Activated CD8-positive, alpha-beta memory T cell treated with anti-CD3 and anti-CD28 coated beads, Interleukin-2, amount 50 U/mL, for 1 hour (primary cell): ENCODE measurements at regions not wholly inside any gene's neighbourhood (a gene's known extent, or its start where the extent isn't known, plus 50 kb on each side); places are given as distances from the start of the nearest gene placed in this dataset.
"Not testable (repeated sequence)": the region's sequence is repeated elsewhere in the genome, so short reads cannot be mapped to it uniquely, and the experiment has no call there.

Experiments used
- DNase-seq: peaks from one replicate; pipeline ENCODE4 v3.0.0-alpha.2; 2020; ENCODE audit errors: extremely low read depth

DNA sequence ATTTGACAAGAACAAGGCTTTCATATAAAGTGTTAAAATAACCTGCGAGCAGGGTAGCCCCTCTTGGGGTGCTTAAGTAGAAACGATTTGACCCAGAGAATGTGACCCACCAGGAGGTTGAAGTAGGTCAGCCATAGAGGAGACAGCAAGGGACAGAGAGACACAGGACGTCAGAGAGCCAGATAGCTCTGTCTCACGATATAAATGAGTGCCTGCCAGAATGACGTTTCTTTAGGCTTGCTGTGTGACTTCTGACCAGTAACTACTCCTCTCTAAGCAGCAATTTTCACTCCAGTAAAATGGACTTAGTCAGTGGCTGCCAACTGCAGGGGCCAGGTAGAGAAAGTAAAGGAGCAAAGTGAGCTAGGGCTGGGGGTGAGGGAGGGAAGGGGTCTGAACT, 473.0 kb upstream of the C16orf82 start:
- no peak for DNase-seq

DNA sequence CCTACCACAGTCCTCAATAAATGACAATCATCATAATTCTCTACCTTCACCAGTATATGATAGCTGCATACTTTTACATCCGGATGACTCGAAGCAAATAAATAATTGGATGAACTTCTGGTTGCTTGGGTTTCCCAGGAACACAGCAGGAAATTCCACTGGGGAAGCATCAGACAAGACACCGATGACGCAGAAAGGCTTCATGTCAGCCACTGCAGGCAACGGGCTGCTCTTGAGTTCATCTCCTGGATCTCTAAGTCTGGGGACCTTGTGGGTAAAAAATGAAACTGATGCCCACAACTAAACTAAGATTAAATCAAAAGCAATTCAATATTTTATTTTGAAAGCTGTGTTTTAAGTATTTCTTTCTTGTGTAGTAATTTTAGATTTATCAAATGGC, 472.1 kb upstream of the C16orf82 start:
- DNase-seq: no peak

DNA sequence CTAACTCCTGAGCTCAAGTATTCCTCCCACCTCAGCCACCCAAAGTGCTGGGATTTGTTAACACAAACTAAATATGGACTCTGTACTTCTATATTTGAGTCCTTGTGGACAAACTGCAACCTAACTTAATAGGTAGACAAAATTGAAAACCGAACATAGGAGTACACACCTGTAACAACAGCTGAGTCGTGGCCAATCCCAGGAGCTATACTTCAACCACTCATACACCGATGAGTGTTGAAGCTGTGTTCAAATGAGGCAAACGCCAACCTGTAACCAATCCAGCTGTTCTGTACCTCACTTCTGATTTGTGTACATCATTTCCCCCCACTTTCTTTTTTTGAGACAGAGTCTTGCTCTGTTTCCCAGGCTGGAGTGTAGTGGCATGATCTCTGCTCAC, 471.5 kb upstream of the C16orf82 start:
- no peak for DNase-seq

DNA sequence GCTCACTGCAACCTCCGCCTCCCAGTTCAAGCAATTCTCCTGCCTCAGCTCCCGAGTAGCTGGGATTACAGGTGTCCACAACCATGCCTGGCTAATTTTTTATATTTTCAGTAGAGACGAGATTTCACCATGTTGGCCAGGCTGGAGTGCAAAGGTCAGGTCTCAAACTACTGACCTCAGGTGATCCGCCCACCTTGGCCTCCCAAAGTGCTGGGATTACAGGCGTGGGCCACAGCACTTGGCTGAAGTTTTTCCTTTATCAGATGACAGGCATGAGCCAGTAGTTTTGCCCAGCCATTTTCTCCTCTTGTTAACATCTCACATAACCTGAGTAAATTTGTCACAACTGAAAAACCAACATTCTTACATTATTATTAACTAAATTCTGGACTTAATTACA, 470.7 kb upstream of the C16orf82 start:
- DNase-seq: not testable (repeated sequence)

DNA sequence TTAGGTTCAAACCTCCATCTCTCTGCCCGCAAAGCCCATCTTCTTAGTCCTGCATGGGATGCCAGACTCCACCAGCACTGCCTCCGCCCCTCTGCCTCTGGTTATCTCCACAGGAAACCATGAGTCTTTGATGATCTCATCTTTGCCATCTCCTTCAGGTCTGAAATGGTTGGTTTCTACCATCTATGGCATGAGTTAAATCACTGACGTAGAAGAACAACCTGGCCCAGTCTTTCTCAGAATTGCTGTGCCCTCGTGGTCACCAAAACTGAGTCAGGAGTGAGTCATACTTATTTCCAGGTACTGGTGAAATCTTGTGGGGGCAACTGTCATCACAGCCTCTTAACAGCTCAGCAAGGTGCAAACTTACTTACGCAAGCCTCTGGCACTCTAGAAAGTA, 468.7 kb upstream of the C16orf82 start:
- peak; percentile 3 for DNase-seq

DNA sequence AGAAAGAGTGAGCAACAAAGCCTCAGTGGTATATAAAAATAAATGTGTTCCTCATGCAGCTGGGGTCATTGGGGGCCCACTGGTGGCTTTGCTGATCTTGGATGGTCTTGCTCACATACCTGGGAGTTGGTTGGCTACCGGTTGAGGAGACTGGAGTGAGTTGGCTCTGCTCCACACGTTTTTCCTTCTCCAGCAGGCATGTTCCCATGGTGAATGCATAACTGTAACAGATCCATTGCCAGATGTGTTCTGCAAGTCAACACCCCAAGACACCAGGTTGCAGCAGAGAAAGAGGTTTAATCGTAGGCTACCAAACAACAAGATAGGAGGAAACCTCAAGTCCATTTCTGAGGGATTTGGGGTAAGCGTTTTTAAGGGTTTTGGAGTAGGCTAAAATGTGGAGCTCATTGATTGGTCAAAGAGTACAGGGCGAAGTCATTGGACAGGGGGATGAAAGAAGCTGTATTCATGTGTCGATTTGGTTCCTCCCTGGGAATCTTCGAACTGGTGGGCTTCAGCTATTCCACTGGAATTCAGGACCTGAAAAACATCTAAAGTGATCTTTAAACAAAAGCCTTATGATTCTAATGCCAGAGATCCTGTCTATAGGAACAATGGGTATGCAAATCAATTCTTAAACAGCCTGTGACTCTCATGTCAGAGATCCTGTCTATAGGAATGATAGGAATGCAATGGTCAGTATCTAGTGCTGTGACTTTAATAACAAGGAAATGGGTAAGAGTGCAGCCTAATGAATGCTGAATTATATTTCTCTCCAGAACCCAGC, 467.5 kb upstream of the C16orf82 start:
- DNase-seq: no peak

DNA sequence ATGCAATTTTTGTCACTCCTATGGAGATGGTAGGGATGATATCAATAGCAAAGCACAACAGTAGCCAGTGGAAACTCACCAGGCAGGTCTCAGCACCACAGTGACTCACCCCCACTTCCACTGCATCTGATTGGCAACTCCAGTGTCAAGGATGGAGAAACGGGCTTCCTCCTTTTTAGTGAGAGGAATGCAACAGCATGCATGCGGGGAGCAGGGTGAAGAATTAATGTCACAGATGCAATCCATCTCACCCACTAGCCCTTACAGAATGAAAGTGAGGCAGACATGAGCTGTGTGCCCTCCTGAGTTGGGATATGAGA, 467.0 kb upstream of the C16orf82 start:
- no peak for DNase-seq

DNA sequence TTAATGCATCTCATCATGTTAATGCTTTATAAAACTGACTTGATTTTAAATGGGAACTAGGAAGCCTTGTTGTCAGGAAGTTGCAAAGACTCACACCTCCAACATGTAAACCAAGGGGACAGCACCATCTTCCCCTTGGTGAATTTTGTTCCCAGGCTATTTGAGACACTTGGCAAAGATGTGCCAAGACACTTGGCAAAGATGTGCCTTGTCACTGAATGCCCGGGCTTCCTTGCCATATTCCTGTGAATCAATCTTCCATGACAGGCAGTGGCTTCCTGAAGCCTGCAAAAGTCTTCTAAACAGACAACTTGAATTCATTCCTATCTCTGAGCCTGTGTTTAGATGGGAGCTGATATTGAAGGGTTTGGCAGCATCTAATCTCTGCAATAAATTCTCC, 465.4 kb upstream of the C16orf82 start:
- no peak for DNase-seq

DNA sequence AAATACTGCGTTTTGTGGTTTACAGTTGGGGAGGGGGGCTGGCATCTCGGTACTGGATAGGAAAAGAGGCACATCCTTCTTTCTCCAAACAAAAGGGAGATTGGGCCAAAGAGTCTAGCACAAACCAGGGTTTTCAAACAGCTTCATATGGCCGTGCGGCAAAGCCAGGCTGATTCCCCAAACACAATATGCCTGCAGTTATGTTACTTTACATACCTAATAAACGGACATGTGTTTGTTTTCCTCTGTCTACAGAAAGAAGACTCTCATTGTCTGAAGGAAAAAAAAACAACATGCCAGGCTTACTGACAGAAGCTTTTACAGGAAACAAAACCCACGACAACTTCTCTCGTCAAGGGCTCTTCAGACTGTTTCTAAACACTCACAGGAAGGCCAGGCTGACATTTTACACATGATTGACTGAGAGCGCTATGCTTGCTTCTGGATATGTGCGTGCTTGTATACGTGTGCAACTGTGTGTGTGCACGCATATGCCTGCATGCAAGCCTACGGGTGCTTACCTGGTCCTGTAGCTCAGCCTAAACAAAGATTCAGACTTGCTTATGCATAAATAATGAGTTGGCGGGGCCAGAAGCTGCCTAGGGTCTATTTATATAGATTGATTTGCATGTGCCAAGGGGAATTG, 461.0 kb upstream of the C16orf82 start:
- DNase-seq: no peak

DNA sequence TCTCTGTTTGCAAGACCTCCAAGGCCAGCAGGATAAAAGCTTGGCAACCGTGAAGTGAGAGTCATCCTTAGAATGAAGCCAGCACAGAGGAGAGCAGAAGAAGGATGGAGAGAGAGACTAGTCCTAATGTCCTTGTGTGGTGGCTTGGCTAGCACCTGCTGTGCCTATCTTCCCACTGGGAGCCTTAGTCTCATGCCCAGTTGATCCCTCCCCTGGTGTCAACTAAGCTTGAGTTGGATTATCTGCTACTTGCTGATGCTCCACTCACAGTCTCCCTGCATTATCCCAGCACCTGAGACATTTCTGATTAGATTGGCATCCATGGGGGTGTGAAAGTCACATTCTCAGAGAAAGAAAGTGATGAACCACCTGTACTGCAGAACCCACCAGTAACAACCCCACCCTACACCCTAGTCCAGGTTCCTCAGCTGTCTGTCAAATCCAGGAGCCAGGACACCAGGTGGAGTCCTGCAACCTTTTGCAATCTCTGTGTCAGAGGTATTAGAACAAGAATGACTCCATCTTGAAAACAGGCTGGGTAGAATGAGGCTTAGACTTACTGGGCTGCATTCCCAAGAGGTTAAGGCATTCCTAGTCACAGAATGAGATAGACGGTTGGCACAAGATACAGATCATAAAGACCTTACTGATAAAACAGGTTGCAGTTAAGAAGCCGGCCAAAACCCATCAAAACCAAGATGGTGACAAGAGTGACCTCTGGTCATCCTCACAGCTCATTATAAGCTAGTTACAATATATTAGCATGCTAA, 460.2 kb upstream of the C16orf82 start:
- no peak for DNase-seq

DNA sequence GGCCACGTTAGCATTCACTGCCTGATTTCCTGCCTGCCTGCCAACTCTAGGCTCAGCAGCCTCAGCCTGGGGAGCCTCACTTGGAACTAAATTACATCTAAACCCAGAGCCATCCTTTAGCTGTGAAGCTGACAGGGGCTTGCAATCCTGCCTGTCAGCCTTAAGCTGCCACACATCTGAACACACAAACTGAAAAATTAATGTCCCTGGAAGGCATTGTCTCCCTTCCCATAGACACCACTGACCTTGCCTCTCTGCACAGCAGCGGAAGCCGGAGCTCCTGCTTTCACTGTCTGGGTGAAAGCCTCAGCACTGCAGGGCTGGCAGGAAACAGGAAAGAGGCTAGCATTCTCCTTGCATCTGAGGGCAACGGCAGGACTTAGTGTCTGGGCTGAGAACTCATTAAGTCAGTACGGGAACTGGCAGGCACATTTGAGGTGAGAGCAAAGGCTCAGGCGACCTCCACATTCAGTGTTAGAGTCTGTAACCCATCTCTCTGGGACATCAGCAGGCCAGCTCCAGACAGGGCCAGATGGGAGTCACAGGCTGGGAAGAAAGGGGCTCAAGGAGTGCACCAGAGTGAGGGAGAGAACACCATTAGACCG, 452.4 kb upstream of the C16orf82 start:
- DNase-seq: no peak

DNA sequence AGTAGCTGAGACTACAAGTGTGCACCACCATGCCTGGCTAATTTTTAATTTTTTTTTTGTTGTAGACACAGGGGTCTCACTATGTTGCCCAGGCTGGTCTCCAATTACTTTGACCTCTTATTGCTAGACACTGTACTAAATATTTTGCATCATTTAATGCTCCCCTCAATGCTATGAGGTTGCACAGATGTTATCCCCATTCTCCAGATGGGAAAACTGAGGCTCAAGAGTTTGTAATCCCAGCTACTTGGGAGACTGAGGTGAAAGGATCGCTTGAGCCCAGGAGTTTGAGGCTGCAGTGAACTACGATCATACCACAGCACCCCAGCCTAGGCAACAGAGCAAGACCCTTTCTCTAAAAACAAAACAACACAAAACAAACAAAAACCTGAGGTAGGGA, 443.3 kb upstream of the C16orf82 start:
- DNase-seq: no peak

DNA sequence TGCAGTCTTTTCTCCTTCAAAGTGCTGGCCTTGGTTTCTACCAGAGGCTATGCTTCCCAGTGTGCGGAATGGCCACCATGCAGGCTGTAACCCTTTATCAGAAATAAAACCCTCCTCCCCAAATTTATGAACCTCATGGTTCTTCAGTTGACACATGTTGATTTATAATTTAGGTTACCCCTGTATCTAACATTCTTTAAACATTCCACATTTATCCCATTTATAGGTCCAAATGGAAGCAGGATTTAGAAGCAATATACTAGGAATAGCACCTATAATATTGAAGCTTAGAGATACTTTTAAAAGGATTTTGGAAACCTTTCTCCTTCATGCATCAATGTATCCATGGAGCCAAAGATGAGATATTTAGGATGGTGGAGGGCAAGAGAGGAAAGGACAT, 438.8 kb upstream of the C16orf82 start:
- no peak for DNase-seq

DNA sequence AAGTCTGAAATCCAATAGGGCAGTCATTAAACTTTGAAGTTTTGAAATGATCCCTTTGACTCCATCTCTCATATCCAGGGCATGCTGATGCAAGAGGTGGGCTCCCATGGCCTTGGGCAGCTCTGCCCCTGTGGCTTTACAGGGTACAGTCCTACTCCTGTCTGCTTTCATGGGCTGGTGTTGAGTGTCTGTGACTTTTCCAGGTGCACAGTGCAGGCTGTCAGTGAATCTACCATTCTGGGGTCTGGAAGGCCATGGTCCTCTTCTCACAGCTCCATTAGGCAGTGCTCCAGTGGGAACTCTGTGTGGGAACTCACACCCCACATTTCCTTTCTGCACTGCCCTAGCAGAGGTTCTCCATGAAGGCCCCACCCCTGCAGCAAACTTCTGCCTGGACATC, 435.4 kb upstream of the C16orf82 start:
- DNase-seq: not testable (repeated sequence)

DNA sequence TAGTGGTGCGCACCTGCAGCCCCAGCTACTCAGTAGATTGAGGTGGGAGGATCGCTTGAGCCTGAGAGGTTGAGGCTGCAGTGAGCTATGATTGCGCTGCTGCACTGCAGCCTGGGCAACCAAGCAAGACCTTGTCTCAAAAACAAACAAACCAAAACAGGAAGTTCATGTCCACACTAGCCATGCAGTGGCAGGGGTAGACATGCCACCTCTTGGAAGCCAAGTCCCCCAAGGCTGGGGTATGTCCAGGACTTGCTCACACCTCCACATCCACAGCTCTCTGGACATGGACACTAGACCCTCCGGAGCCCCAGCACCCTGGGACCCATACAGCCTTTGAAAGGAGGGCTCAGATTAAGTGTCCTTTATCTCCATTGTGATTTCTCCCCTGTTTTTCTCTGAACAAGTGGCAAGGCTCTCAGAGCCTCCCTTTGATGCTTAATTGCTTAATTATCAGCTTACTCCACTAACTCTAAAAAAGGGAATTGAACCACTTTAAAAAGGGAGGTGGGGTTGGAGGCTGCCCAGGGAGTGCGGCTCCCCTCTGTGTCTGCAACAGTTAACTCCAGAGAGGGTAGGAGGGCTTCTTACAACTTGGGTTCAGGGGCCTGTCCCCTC, 424.6 kb upstream of the C16orf82 start:
- DNase-seq: no peak

DNA sequence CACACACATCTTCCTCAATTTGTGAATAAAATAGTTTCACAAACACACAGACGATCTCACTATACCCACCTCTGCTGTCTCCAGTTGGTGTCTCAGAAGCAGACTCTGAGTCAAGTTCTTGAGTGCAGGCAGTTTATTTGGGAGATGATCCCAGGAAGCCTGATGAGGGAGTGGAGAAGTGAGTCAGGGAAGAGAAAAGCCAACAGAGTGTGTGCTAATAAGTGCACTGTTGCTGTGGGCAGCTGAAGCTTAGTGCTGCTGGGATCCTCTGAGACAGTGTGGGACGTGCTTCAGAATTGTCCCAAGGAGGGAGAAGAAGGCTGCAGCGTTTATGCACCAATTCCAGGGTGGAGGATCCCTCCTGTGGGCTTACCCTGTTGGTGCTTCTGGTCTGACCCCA, 423.2 kb upstream of the C16orf82 start:
- no peak for DNase-seq

DNA sequence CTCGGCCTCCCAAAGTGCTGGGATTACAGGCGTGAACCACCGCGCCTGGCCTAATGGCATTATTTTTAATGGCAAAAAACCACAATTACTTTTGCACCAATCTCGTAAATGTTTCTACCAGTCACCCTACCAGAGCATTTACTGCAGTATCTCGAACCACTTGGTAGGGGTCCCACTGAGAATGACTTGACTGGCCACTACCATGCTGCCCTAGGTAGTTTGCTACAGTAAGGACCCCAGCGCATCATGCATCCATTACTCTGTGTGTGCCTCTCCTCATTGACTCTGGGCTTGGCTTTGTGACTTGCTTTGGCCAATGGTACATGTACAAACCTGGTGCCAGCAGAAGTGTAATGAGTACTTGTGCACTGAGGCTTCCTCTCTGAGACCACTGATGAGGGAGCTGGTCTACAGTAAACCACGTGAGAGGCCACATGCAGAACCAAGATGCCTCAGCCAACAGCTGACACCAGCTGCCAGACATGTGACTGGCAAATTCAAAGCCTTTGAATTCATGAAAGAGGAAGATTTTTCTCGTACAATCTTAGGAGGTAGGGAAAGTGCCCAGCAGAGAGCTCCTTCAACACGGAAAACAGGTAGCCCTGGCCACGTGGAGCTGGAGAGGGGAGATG, 421.7 kb upstream of the C16orf82 start:
- no peak for DNase-seq

DNA sequence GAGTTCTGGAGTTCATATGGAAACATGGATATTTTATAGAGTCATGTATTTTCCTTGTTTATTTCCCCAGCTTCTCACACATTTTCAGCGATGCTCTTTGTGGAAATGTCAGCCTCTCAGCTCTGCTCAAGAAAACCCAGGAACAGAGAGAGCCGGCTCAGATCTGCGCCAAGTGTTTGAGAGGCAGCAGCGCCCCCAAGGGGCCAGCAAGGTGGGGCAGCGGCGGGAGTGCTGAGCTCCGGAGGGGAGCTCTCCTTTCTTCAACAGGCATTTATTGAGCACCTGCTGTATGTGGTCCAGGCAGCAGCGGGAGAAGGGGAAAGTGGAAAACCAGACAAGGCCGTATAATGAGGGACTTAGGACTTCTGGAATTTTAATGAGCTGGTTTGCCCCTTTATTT, 421.1 kb upstream of the C16orf82 start:
- DNase-seq: no peak

DNA sequence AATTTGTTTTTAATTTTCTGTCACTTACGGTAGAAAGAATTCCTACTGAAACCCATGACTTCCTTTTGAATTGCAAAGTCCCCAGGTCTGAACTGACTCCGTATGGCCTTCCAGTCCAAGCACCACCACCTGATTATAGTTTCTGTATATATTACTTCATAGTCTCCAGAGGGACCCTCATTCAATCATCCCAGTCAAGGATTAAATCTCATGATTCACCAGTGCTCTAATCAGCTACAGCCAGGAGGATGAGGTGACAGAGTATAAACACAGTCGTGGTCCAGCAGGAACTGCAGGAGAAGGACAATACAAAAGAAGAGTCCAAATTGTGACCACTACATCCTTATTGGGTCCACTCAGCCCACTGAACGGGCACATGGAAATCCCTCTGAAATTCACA, 418.9 kb upstream of the C16orf82 start:
- DNase-seq: no peak

DNA sequence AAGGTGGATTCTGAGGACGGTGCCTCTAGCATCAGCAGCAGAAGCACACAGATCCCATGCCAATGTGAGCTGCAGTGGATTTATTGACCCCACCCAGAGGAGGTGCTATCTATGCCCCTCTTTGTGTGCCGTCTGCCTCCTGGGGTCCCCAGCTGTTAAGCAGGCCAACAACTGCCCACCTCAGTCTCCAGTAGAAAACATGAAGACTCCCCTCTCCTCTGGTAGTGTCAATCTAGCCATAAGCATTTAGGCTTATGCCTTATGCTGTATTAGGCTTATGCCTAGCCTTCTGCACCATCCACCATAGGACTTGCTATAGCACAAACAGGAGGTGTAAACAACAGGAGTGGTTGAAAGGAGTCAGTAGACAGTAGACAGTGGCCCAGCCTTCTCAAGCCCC, 417.9 kb upstream of the C16orf82 start:
- DNase-seq: no peak

DNA sequence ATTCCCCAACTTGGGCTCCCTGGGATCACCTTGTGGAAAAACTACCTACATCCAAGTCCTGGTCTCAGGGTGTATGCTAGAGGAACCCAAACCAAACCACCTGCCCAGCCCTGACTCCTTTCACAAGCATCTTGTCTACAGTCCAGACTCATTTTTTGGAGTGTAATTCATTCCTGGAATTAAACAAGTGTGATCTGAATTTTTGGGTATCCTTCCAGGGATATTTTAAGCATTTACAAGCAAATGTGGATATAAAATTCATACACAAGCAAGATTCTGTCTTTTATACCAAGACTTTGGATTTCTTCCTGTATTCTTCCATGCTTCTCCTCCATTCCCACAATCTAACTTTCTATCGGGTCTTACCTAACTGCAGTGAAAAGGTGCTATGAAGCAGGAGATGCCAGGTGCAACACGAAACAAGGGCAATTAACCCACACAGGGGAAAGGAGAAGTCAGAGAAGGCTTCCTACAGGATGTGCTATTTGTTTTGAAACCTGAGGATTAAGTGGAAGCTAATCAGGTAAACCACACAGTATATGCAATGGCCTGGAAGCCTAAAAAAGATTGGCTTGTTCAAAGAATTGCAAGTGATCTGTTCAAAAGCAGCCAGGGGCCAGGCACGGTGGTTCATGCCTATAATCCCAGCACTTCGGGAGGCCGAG, 417.2 kb upstream of the C16orf82 start:
- DNase-seq: no peak
